H1 (cell line): ENCODE measurements at regions not wholly inside any gene's neighbourhood (a gene's known extent, or its start where the extent isn't known, plus 50 kb on each side); places are given as distances from the start of the nearest gene placed in this dataset.

Experiments used
- CTCF ChIA-PET: fragments of 300-600 bp; sonication (Branson Sonifier 250); formaldehyde crosslinking; loops from one replicate; lab custom pipeline; 2021; ENCODE audit not compliant: partially characterized antibody; lab: Charles Lee
- POLR2A ChIA-PET: fragments of 300-600 bp; sonication (Branson Sonifier 250); formaldehyde crosslinking; loops from one replicate; lab custom pipeline; 2021; ENCODE audit warnings: inconsistent platforms; ENCODE audit not compliant: partially characterized antibody; lab: Charles Lee
- DNase-seq, 2 experiments: peaks; one replicate each; pipeline versions ENCODE4 v3.0.0 to v3.0.0-alpha.2; 2010 to 2022; ENCODE audit warnings: low spot score in 2 of 2, low read depth in 1 of 2, mixed read lengths in 1 of 2
- FAIRE-seq: peaks from 2 replicates; lab custom pipeline; 2011; peaks lifted over from hg19 to GRCh38; lab: Jason Lieb, UNC
- H2AFZ ChIP-seq: 2 replicates; pipeline ENCODE4 v1.8.1; 2012; ENCODE audit warnings: low read length, inconsistent platforms
- H2AK5ac ChIP-seq: 2 replicates; pipeline ENCODE4 v1.6.1; 2013; ENCODE audit warnings: low read depth, low read length
- H2BK120ac ChIP-seq: replicated peaks from 2 replicates; pipeline ENCODE3; 2013; ENCODE audit warnings: low read depth, low read length, inconsistent platforms
- H2BK12ac ChIP-seq: 2 replicates; pipeline ENCODE4 v1.6.1; 2013; ENCODE audit warnings: low read depth, low read length
- H2BK15ac ChIP-seq: 2 replicates; pipeline ENCODE4 v1.6.1; 2013; ENCODE audit warnings: low read length
- H2BK20ac ChIP-seq: 2 replicates; pipeline ENCODE4 v1.6.1; 2013; ENCODE audit warnings: low read length
- H2BK5ac ChIP-seq: 2 replicates; pipeline ENCODE4 v1.6.1; 2013; ENCODE audit warnings: low read depth, low read length
- H3K14ac ChIP-seq: 2 replicates; pipeline ENCODE4 v1.6.1; 2013; ENCODE audit warnings: inconsistent platforms; ENCODE audit not compliant: insufficient read length
- H3K18ac ChIP-seq: 2 replicates; pipeline ENCODE4 v1.6.1; 2013; ENCODE audit warnings: low read length; ENCODE audit errors: extremely low read depth
- H3K23ac ChIP-seq: 2 replicates; pipeline ENCODE4 v1.6.1; 2013; ENCODE audit warnings: inconsistent platforms; ENCODE audit not compliant: insufficient read length
- H3K23me2 ChIP-seq: 2 replicates; pipeline ENCODE4 v1.6.1; 2013; ENCODE audit warnings: low read depth, low read length
- H3K27ac ChIP-seq: 2 replicates; pipeline ENCODE4 v1.6.1; 2011; ENCODE audit warnings: low read depth, low read length, inconsistent platforms
- H3K27me3 ChIP-seq, 4 experiments: replicated peaks in 1 of 4; 1 replicate in 1 of 4; 2 replicates in 3 of 4; pipeline versions ENCODE4 v1.6.1 to v1.8.1; 2011 to 2013; ENCODE audit warnings: low read length in 3 of 4, mild to moderate bottlenecking in 3 of 4, inconsistent platforms in 2 of 4, mixed read lengths in 2 of 4, moderate library complexity in 1 of 4; ENCODE audit not compliant: control insufficient read depth in 3 of 4, insufficient read depth in 3 of 4; ENCODE audit errors: extremely low read depth in 1 of 4
- H3K36me3 ChIP-seq, 4 experiments: 2 replicates each; pipeline versions ENCODE4 v1.6.1 to v1.8.1; 2011 to 2013; ENCODE audit warnings: mild to moderate bottlenecking in 4 of 4, low read length in 3 of 4, moderate library complexity in 2 of 4, control low read depth in 1 of 4, inconsistent platforms in 1 of 4; ENCODE audit not compliant: insufficient read depth in 4 of 4, control insufficient read depth in 2 of 4
- H3K4ac ChIP-seq: replicated peaks from 2 replicates; pipeline ENCODE3; 2013; ENCODE audit warnings: low read length, low read depth, mixed read lengths, inconsistent platforms; ENCODE audit not compliant: insufficient read length
- H3K4me1 ChIP-seq, 4 experiments: replicated peaks in 1 of 4; 1 replicate in 1 of 4; 2 replicates in 3 of 4; pipeline versions ENCODE4 v1.6.1 to v1.8.1; 2011 to 2013; ENCODE audit warnings: low read length in 3 of 4, inconsistent platforms in 2 of 4, mixed read lengths in 1 of 4; ENCODE audit not compliant: insufficient read depth in 4 of 4, control insufficient read depth in 3 of 4
- H3K4me2 ChIP-seq, 2 experiments: 2 replicates each; pipeline versions ENCODE4 v1.6.1 to v1.8.1; 2011 to 2013; ENCODE audit warnings: low read depth in 2 of 2, low read length in 2 of 2, control low read depth in 1 of 2, inconsistent platforms in 1 of 2, mild to moderate bottlenecking in 1 of 2; ENCODE audit not compliant: insufficient read depth in 1 of 2
- H3K4me3 ChIP-seq, 4 experiments: fragments of 200-600, 300-600 bp in 1 of 4; sonication (generic), shearing (Covaris generic), sonication (Bioruptor Twin) in 1 of 4; 2 replicates each; pipeline versions ENCODE4 v1.5.1 to v1.8.1; 2011 to 2016; ENCODE audit warnings: low read length in 4 of 4, low read depth in 3 of 4, control low read depth in 2 of 4, inconsistent platforms in 2 of 4, mild to moderate bottlenecking in 2 of 4, mixed read lengths in 1 of 4, moderate library complexity in 1 of 4; ENCODE audit not compliant: insufficient read depth in 2 of 4; ENCODE audit errors: extremely low read depth in 1 of 4
- H3K56ac ChIP-seq: replicated peaks from 2 replicates; pipeline ENCODE3; 2013; ENCODE audit warnings: low read depth, mild to moderate bottlenecking, mixed read lengths, low read length, inconsistent platforms; ENCODE audit not compliant: insufficient read length
- H3K79me1 ChIP-seq: 2 replicates; pipeline ENCODE4 v1.6.1; 2013; ENCODE audit warnings: low read depth, low read length, control low read depth
- H3K79me2 ChIP-seq, 2 experiments: 2 replicates each; pipeline versions ENCODE4 v1.6.1 to v1.8.1; 2012 to 2013; ENCODE audit warnings: low read length in 2 of 2, mild to moderate bottlenecking in 2 of 2, inconsistent platforms in 1 of 2; ENCODE audit not compliant: insufficient read depth in 2 of 2, control insufficient read depth in 1 of 2
- H3K9ac ChIP-seq, 4 experiments: replicated peaks in 1 of 4; 1 replicate in 1 of 4; 2 replicates in 3 of 4; pipeline versions ENCODE4 v1.6.1 to v1.8.1; 2011 to 2013; ENCODE audit warnings: low read depth in 3 of 4, low read length in 3 of 4, control low read depth in 2 of 4, mild to moderate bottlenecking in 2 of 4, moderate library complexity in 2 of 4, inconsistent platforms in 1 of 4; ENCODE audit errors: extremely low read depth in 1 of 4
- H3K9me3 ChIP-seq, 2 experiments: 2 replicates each; pipeline versions ENCODE4 v1.6.1 to v1.8.1; 2012 to 2013; ENCODE audit warnings: mild to moderate bottlenecking in 2 of 2, moderate library complexity in 2 of 2, control low read depth in 1 of 2, inconsistent platforms in 1 of 2, low read depth in 1 of 2, low read length in 1 of 2, mixed read lengths in 1 of 2; ENCODE audit not compliant: insufficient read depth in 2 of 2
- H4K20me1 ChIP-seq, 2 experiments: replicated peaks in 1 of 2; 2 replicates each; pipeline versions ENCODE3 to v1.8.1; 2011 to 2013; ENCODE audit warnings: inconsistent platforms in 2 of 2, low read length in 2 of 2, mild to moderate bottlenecking in 1 of 2; ENCODE audit not compliant: insufficient read depth in 2 of 2, control insufficient read depth in 1 of 2
- H4K5ac ChIP-seq: 2 replicates; pipeline ENCODE4 v1.6.1; 2013; ENCODE audit warnings: low read length, low read depth, mixed read lengths, inconsistent platforms; ENCODE audit not compliant: insufficient read length
- H4K8ac ChIP-seq: 2 replicates; pipeline ENCODE4 v1.8.0; 2013; ENCODE audit warnings: mild to moderate bottlenecking, moderate library complexity, low read length, inconsistent platforms; ENCODE audit not compliant: insufficient read depth; ENCODE audit errors: extremely low read depth
- H4K91ac ChIP-seq: replicated peaks from 2 replicates; pipeline ENCODE3; 2013; ENCODE audit warnings: low read length, mixed read lengths, inconsistent platforms; ENCODE audit not compliant: insufficient read length
- CTBP2 ChIP-seq: IDR thresholded peaks from 2 replicates; pipeline ENCODE4 v1.7.0; 2011; ENCODE audit warnings: borderline replicate concordance, mild to moderate bottlenecking, moderate library complexity, mixed read lengths, low read length; ENCODE audit not compliant: insufficient read depth, insufficient read length
- EP300 ChIP-seq, 2 experiments: IDR thresholded peaks; 1 replicate in 1 of 2; 2 replicates in 1 of 2; pipeline ENCODE4 v1.6.1; 2011 to 2012; ENCODE audit warnings: low read depth in 2 of 2, low read length in 2 of 2, mild to moderate bottlenecking in 2 of 2, borderline replicate concordance in 1 of 2, inconsistent platforms in 1 of 2, moderate library complexity in 1 of 2
- FOSL1 ChIP-seq: IDR thresholded peaks from 2 replicates; pipeline ENCODE4 v1.6.1; 2011; ENCODE audit warnings: mild to moderate bottlenecking, low read depth, low read length, moderate library complexity; ENCODE audit not compliant: insufficient read depth
- HDAC2 ChIP-seq, 2 experiments: fragments of 300-600 bp in 1 of 2; sonication (generic) in 1 of 2; IDR thresholded peaks; 2 replicates each; pipeline ENCODE4 v1.6.1; 2011 to 2012; ENCODE audit warnings: low read depth in 2 of 2, low read length in 2 of 2, mild to moderate bottlenecking in 2 of 2, moderate library complexity in 2 of 2, borderline replicate concordance in 1 of 2, inconsistent platforms in 1 of 2
- KDM1A ChIP-seq: fragments of 200-600, 300-600 bp; sonication (generic); IDR thresholded peaks from 2 replicates; pipeline ENCODE4 v1.7.1; 2016; ENCODE audit warnings: mild to moderate bottlenecking, low read length, borderline replicate concordance
- KDM5A ChIP-seq: fragments of 200-600 bp; IDR thresholded peaks from 2 replicates; pipeline ENCODE4 v1.7.1; 2012; ENCODE audit warnings: mild to moderate bottlenecking, low read length, inconsistent platforms, mixed read lengths
- WGBS, 2 experiments: shearing (Covaris generic) in 1 of 2; methylation state at CpG; one replicate each; pipeline versions ENCODE4 v1.1.6 to v1.1.7; 2013 to 2015; ENCODE audit warnings: low lambda C conversion rate in 2 of 2, mixed read lengths in 2 of 2, inconsistent platforms in 1 of 2, low coverage in 1 of 2, missing lambda C conversion rate in 1 of 2; ENCODE audit not compliant: insufficient replicate concordance in 2 of 2, insufficient coverage in 1 of 2, insufficient read length in 1 of 2; ENCODE audit errors: extremely low coverage in 1 of 2, missing lambda C conversion rate in 1 of 2; 5-methylcytosine and 5-hydroxymethylcytosine counted together

- Histone ChIP-seq H3K4ac (no peak overlapping the region), H3K79me1 (no peaks in the 10 kb centered on the region), H2BK120ac (no peak overlapping the region), H2AFZ (no peak overlapping the region), H4K91ac (no peak overlapping the region), H2BK12ac (no peak overlapping the region), H3K79me2 (no peaks in the 10 kb centered on the region), H3K27me3 (no peaks in the 10 kb centered on the region), H4K20me1 (no peaks in the 10 kb centered on the region), H3K27ac (no peak overlapping the region), H4K5ac (no peak overlapping the region), H3K9ac (no peak overlapping the region), H2BK5ac (no peak overlapping the region), H3K23ac (no peak overlapping the region), H2AK5ac (no peak overlapping the region), H4K8ac (no peak overlapping the region), H3K4me1 (peaks cover 0 to 9% (median 1%) of the 10 kb centered on the region in 4 experiments; a peak in 5 of 7 replicates), H3K9me3 (no peaks in the 10 kb centered on the region), H3K56ac (no peak overlapping the region), H3K4me3 (no peak overlapping the region), H3K18ac (no peak overlapping the region), H3K4me2 (no peak overlapping the region), H2BK20ac (no peak overlapping the region), H3K23me2 (no peaks in the 10 kb centered on the region), H3K36me3 (no peaks in the 10 kb centered on the region; a peak in 1 of 8 replicates)
- POLR2A ChIA-PET, result no interaction called here
- no peak for FAIRE-seq
- CTCF ChIA-PET, result interaction anchor here (0.6 to 3.0 kb wide), 3 partner anchors 10 to 748 kb away, joined by 3 to 33 read pairs (median 3); no protein-coding TSS in a partner anchor
- no peak for DNase-seq
- 75% methylated on average over 1 of the region's 1 CpG; no CpG with 5 or more reads in 1 of the 2 experiments for WGBS, 2 experiments
- TF ChIP-seq KDM5A (no peak), KDM1A (peak; percentile 80; the same call in 1 of the 2 replicates), CTBP2 (no peak), EP300 (IDR thresholded peaks at IDR 0.05; ENCODE audit: borderline replicate concordance in 1 of 2, low read depth in 2 of 2, low read length in 2 of 2) (no peak), FOSL1 (no peak), HDAC2 (IDR thresholded peaks at IDR 0.05; ENCODE audit: borderline replicate concordance in 1 of 2, low read depth in 2 of 2, low read length in 2 of 2) (peak in 1 of 2 experiments; percentile 68; a peak in 1 of 4 replicates)
- TF ChIP-seq, all 59 proteins: peak for 2
- H3K14ac ChIP-seq, result no peak overlapping the region
- H2BK15ac ChIP-seq, result no peak overlapping the region
These were observed 142.5 kb downstream of the IL20RB start for GRCh38 chr3:137100326-137100725.
